GM21529 (cell line): ENCODE measurements at regions not wholly inside any gene's neighbourhood (a gene's known extent, or its start where the extent isn't known, plus 50 kb on each side); places are given as distances from the start of the nearest gene placed in this dataset.
"Not testable (repeated sequence)": the region's sequence is repeated elsewhere in the genome, so short reads cannot be mapped to it uniquely, and the experiment has no call there.

ENCODE experiments used
- ATAC-seq: cut with Tn5 transposase; IDR thresholded peaks from one replicate; pipeline ENCODE4 v1.9.1; 2021; ENCODE audit not compliant: unreplicated experiment

- not testable (repeated sequence) for ATAC-seq
These were observed 1104.1 kb downstream of the RPIA start for GRCh38 chr2:89795530-89795929.

DNA sequence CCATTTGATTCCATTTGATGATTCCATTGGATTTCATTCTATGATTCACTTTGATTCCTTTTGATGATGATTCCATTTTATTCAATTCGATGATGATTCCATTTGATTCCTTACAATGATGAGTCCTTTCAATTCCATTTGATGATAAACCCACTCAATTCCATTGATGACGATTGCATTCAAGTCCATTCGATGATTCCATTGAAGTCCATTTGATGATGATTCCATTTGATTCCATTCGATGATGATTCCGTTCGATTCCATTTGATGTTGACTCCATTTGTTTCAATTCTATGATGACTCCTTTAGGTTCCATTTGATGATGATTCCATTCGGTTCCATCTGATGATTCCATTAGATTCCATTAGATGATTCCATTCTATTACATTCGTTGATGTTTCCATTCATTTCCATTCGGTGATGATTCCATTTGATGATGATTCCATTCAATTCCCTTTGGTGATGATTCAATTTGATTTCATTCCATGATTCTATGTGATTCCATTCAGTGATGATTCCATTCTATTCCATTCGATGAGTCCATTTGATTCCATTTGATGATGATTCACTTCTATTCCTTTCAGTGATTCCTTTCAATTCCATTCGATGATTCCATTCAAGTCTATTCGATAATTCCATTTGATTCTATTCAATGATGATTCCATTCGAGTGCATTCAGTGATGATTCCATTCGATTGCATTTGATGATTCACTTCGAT lies 1106.0 kb downstream of the RPIA start:
- no peak for ATAC-seq

- not testable (repeated sequence) for ATAC-seq
These were observed 1109.7 kb downstream of the RPIA start for GRCh38 chr2:89801207-89801606.

GRCh38 chr2:89806363-89806762 lies 1114.9 kb downstream of the RPIA start:
- not testable (repeated sequence) for ATAC-seq

- ATAC-seq = no peak
These were observed 1119.8 kb downstream of the RPIA start for GRCh38 chr2:89811295-89811694.

DNA sequence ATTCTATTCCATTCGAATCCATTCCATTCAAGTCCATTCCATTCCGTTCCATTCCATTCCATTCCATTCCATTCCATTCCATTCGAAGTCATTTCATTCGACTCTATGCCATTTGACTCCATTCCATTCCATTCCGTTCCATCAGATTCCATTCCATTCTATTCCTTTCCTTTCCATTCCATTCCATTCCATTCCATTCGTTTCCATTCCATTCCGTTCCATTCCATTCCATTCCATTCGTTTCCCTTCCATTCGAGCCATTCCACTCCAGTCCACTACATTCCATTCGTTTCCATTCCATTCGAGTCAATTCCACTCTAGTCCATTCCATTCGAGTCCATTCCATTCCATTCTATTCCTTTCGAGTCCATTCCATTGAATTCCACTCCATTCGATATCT lies 1120.4 kb downstream of the RPIA start:
- ATAC-seq = not testable (repeated sequence)

- not testable (repeated sequence) for ATAC-seq
These were observed 1122.9 kb downstream of the RPIA start for GRCh38 chr2:89814359-89814758.

DNA sequence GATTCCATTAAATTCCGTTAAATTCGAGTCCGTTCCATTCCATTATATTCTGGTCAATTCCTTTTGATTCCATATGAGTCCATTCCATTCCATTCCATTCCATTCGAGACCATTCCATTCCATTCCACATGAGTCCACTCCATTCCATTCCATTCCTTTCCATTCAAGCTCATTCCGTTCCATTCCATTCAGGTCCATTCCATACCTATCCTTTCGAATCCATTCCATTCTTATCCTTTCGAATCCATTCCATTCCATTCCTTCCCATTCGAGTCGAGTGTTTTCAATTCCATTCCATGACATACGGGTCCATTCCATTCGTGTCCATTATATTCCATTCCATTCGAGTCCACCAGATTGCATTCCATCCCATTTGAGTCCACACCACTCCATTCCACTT lies 1127.4 kb downstream of the RPIA start:
- ATAC-seq = no peak

DNA sequence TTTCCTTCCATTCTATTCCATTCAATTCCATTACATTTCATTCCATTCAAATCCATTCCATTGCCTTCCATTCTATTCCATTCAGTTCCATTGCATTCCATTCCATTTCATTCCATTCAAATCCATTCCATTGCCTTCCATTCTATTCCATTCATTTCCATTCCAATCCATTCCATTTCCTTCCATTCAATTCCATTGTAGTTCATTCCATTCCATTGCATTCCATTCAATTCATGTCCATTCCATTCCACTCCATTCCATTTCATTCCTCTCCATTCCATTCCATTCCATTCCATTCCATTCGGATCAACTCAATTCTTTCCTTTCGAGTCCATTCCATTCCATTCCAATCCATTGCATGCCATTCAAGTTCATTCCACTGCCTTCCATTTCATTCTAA lies 1128.3 kb downstream of the RPIA start:
- no peak for ATAC-seq

GRCh38 chr2:89820248-89820647 lies 1128.8 kb downstream of the RPIA start:
- ATAC-seq = no peak

GRCh38 chr2:89821455-89821945 lies 1130.0 kb downstream of the RPIA start:
- no peak for ATAC-seq

DNA sequence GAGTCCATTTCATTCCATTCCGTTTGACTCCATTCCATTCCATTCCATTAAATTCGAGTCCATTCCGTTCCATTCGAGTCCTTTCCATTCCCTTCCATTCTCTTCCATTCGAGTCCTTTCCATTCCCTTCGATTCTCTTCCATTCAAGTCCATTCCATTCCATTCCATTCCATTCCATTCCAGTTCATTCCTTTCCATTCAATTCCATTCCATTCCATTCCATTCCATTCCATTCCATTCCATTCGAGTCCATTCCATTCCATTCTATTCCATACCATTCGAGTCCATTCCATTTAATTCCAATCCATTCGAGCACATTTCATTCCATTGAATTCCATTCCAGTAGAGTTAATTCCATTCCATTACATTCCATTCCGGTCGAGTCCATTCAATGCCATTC lies 1130.9 kb downstream of the RPIA start:
- ATAC-seq = not testable (repeated sequence)

DNA sequence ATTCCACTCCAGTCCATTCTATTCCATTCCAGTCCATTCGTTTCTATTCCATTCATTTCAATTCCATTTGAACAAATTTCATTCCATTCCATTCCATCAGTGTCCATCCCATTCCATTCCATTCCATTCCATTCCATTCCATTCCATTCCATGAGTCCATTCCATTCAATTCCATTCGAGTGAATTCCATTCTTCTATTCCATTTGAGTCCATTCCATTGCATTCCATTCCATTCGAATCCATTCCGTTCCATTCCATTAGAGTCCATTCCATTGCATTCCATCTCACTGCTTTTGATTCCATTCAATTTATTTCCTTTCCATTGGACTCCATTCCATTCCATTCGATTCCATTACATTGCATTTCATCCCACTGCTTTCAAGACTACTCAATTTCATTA lies 1132.1 kb downstream of the RPIA start:
- ATAC-seq = no peak

DNA sequence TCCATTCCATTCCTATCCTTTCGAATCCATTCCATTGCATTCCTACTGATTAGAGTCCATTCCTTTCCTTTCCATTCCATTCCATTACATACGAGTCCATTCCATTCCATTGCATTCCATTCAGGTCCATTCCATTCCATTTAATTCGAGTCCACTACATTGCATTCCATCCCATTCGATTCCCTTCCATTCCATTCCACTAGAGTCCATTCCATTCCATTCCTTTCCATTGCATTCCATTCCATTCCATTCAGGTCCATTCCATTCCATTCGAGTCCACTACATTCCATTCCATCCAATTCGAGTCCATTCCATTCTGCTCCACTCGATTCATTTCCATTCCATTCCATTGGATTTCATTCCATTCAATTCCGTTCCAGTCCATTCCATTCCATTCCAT lies 1133.6 kb downstream of the RPIA start:
- ATAC-seq = no peak

GRCh38 chr2:89826741-89827140 lies 1135.3 kb downstream of the RPIA start:
- not testable (repeated sequence) for ATAC-seq

DNA sequence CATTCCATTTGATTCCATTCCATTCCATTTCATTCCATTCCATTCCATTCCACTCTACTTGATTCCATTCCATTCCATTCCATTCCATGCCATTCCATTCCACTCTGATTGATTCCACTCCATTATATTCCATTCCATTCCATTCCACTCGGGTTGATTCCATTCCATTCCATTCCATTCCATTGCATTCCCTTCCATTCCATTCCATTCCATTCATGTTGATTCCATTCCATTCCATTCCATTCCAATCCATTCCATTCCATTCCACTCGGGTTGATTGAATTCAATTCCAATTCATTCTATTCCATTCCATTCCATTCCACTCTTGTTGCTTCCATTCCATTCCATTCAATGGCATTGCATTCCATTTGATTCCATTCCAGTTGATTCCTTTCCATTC lies 1136.4 kb downstream of the RPIA start:
- not testable (repeated sequence) for ATAC-seq

DNA sequence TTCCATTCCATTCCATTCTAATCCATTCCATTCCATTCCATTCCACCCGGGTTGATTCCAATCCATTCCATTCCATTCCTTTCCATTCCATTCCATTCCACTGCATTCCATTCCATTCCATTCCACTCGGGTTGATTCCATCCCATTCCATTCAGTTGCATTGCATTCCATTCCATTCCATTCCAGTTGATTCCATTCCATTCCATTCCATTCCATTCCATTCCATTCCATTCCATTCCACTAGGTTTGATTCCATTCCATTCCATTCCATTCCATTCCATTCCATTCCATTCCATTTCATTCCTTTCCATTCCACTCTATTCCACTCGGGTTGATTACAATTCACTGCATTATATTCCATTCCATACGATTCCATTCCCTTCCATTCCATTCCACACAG lies 1136.9 kb downstream of the RPIA start:
- not testable (repeated sequence) for ATAC-seq

DNA sequence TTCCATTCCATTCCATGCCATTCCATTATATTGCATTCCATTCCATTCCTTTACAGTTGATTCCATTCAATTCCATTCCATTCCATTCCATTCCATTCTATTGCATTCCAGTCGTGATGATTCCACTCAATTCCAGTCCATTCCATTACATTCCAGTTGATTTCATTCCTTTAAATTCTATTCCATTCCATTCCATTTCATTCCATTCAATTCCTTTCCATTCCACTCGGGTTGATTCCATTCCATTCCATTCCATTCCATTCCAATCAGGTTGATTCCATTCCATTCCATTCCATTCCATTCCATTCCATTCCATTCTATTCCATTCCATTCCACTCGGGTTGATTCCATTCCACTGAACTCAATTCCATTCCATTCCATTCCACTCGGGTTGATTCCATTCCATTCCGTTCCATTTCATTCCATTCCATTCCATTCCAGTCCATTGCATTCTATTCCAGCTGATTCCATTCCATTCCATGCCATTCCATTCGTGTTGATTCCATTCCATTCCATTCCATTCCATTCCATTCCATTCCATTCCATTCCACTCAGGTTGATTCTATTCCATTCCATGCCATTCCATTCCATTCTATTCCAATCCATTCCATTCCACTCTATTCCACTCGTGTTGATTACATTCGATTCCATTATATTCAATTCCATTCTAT lies 1137.6 kb downstream of the RPIA start:
- ATAC-seq = peak; percentile 31

GRCh38 chr2:89829828-89830227 lies 1138.4 kb downstream of the RPIA start:
- ATAC-seq = no peak

DNA sequence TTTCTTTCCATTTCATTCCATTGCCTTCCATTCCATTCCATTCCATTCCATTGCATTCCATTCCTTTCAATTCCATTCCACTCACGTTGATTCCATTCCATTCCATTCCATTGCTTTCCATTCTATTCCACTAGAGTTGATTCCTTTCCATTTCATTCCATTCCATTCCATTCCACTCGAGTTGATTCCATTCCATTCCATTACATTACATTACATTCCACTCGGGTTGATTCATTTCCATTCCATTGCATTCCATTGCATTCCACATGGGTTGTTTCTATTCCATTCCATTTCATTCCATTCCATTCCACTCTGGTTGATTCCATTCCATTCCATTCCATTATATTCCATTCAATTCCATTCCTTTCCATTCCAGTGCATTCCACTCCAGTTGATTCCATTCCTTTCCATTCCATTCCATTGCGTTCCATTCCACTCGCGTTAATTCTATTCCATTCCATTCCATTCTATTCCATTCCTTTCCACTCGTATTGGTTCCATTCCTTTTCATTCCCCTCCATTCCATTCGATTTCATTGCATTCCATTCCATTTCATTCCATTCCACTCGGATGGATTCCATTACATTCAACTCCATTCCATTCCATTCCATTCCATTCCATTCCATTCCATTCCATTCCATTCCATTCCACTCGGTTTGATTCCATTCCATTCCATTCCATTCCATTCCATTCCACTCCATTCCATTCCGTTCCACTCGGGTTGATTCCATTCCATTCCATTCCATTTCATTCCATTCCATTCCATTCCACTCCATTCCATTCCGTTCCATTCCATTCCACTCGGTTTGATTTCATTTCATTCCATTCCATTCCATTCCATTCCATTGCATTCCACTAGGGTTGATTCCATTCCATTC lies 1139.1 kb downstream of the RPIA start:
- peak; percentile 48 for ATAC-seq
